Kidney (tissue), 13 donors: ENCODE measurements at regions not wholly inside any gene's neighbourhood (a gene's known extent, or its start where the extent isn't known, plus 50 kb on each side); places are given as distances from the start of the nearest gene placed in this dataset.

Source experiments
- DNase-seq, 5 donors: peaks; one replicate each; pipeline ENCODE4 v3.0.0-alpha.2; 2013 to 2020
- FAIRE-seq: peaks from 2 replicates; lab custom pipeline; 2012; peaks lifted over from hg19 to GRCh38; lab: Jason Lieb, UNC
- H3K27ac ChIP-seq, 2 donors: one replicate each; pipeline ENCODE4 v1.7.0; 2013; ENCODE audit warnings: low read depth in 2 of 2, low read length in 2 of 2, inconsistent platforms in 1 of 2
- H3K27me3 ChIP-seq: one replicate; pipeline ENCODE4 v1.7.1; 2013; ENCODE audit warnings: low read length, inconsistent platforms; ENCODE audit not compliant: control insufficient read depth, insufficient read depth
- H3K36me3 ChIP-seq, 3 donors: one replicate each; pipeline versions ENCODE4 v1.7.0 to v1.7.1; 2013; ENCODE audit warnings: low read length in 3 of 3, control low read depth in 1 of 3, inconsistent platforms in 1 of 3; ENCODE audit not compliant: insufficient read depth in 3 of 3, control insufficient read depth in 2 of 3
- H3K4me1 ChIP-seq, 3 donors: one replicate each; pipeline versions ENCODE4 v1.7.0 to v1.7.1; 2013; ENCODE audit warnings: low read length in 3 of 3, inconsistent platforms in 1 of 3, low read depth in 1 of 3; ENCODE audit not compliant: control insufficient read depth in 2 of 3, insufficient read depth in 2 of 3
- H3K4me3 ChIP-seq, 3 donors: one replicate each; pipeline versions ENCODE4 v1.7.0 to v1.8.1; 2013; ENCODE audit warnings: low read length in 3 of 3, control low read depth in 1 of 3, inconsistent platforms in 1 of 3
- H3K9ac ChIP-seq, 3 donors: one replicate each; pipeline versions ENCODE4 v1.7.0 to v1.7.1; 2013; ENCODE audit warnings: low read length in 3 of 3, control low read depth in 1 of 3, inconsistent platforms in 1 of 3
- H3K9me3 ChIP-seq, 3 donors: one replicate each; pipeline versions ENCODE4 v1.7.0 to v1.7.1; 2013; ENCODE audit warnings: low read length in 3 of 3, control low read depth in 1 of 3, inconsistent platforms in 1 of 3; ENCODE audit not compliant: control insufficient read depth in 2 of 3, insufficient read depth in 1 of 3
- CTCF ChIP-seq: IDR thresholded peaks from 3 replicates; pipeline ENCODE4 v1.5.1; 2012; ENCODE audit warnings: mild to moderate bottlenecking, moderate library complexity, borderline replicate concordance; ENCODE audit not compliant: insufficient read depth; ENCODE audit errors: extremely low read depth
- intact Hi-C: fragments of 100-400 bp; cut with DNase I; formaldehyde crosslinking; loops from one replicate; pipeline ENCODE4 v1.11.1; 2022
- donor health status: control.
- donor health status: control.
- donor health status: control.
- donor health status: control.
- donor health status: control.
- donor health status: DM: yes; HTN: yes; CAD: no.
- donor health status: Normal renal cell carcinoma (clear cell type).

GRCh38 chr1:184860985-184861754, 106.5 kb upstream of the EDEM3 start:
- no peak overlapping the region for H3K27ac ChIP-seq
- FAIRE-seq = no peak
- H3K36me3 ChIP-seq = no peaks in the 10 kb centered on the region
- TF ChIP-seq CTCF = no peak
- no peak overlapping the region for H3K9ac ChIP-seq
- no peaks in the 10 kb centered on the region for H3K9me3 ChIP-seq
- H3K4me1 ChIP-seq = no peaks in the 10 kb centered on the region
- DNase-seq = no peak
- H3K4me3 ChIP-seq = no peak overlapping the region
- no peaks in the 10 kb centered on the region for H3K27me3 ChIP-seq
- intact Hi-C loops = no loop called here

- no peaks in the 10 kb centered on the region for H3K4me1 ChIP-seq
- FAIRE-seq = no peak
- no peaks in the 10 kb centered on the region for H3K9me3 ChIP-seq
- intact Hi-C loops = no loop called here
- no peak overlapping the region for H3K27ac ChIP-seq
- no peak overlapping the region for H3K4me3 ChIP-seq
- no peak for DNase-seq
- no peak overlapping the region for H3K9ac ChIP-seq
- no peaks in the 10 kb centered on the region for H3K27me3 ChIP-seq
- TF ChIP-seq CTCF = no peak
- no peaks in the 10 kb centered on the region for H3K36me3 ChIP-seq
Observed at GRCh38 chr1:184860535-184860934, 105.9 kb upstream of the EDEM3 start.

- TF ChIP-seq CTCF = no peak
- no peak for FAIRE-seq
- intact Hi-C loops = no loop called here
- H3K4me3 ChIP-seq = no peak overlapping the region
- DNase-seq = no peak
- H3K9me3 ChIP-seq = no peaks in the 10 kb centered on the region
- H3K9ac ChIP-seq = no peak overlapping the region
- no peak overlapping the region for H3K27ac ChIP-seq
- H3K36me3 ChIP-seq = no peaks in the 10 kb centered on the region
- H3K27me3 ChIP-seq = no peaks in the 10 kb centered on the region
- no peaks in the 10 kb centered on the region for H3K4me1 ChIP-seq
Observed at GRCh38 chr1:184859381-184860105, 104.9 kb upstream of the EDEM3 start.
